Smooth muscle cell (in vitro differentiated cells): ENCODE measurements at regions not wholly inside any gene's neighbourhood (a gene's known extent, or its start where the extent isn't known, plus 50 kb on each side); places are given as distances from the start of the nearest gene placed in this dataset.

Source experiments
- DNase-seq: peaks from one replicate; lab custom pipeline; 2025; ENCODE audit not compliant: unreplicated experiment; lab: John Stamatoyannopoulos, UW
- H2AFZ ChIP-seq: fragments of 200-600 bp; sonication (generic); 2 replicates; pipeline ENCODE4 v1.6.0; 2016; ENCODE audit warnings: antibody characterized with exemption, low read depth, mild to moderate bottlenecking
- H3F3A ChIP-seq: fragments of 200-600 bp; sonication (generic); 2 replicates; pipeline ENCODE4 v1.6.0; 2017; ENCODE audit warnings: antibody characterized with exemption, low read depth
- H3K27ac ChIP-seq: fragments of 200-600 bp; sonication (generic); 2 replicates; pipeline ENCODE4 v1.5.1; 2016; ENCODE audit warnings: low read depth, mild to moderate bottlenecking
- H3K27me3 ChIP-seq: fragments of 200-600 bp; sonication (generic); 2 replicates; pipeline ENCODE4 v1.6.1; 2016; ENCODE audit warnings: low read depth, mild to moderate bottlenecking
- H3K36me3 ChIP-seq: fragments of 200-600 bp; sonication (generic); 2 replicates; pipeline ENCODE4 v1.5.1; 2016; ENCODE audit warnings: low read depth
- H3K4me1 ChIP-seq: fragments of 200-600 bp; sonication (generic); 2 replicates; pipeline ENCODE4 v1.5.1; 2016; ENCODE audit warnings: low read depth
- H3K4me2 ChIP-seq: fragments of 200-600 bp; sonication (generic); 2 replicates; pipeline ENCODE4 v1.6.0; 2016; ENCODE audit warnings: mild to moderate bottlenecking
- H3K4me3 ChIP-seq: fragments of 200-600 bp; sonication (generic); 2 replicates; pipeline ENCODE4 v1.5.1; 2016; ENCODE audit warnings: mild to moderate bottlenecking
- H3K79me2 ChIP-seq: fragments of 200-600 bp; sonication (generic); 2 replicates; pipeline ENCODE4 v1.6.0; 2016; ENCODE audit warnings: low read depth, mild to moderate bottlenecking
- H3K9ac ChIP-seq: fragments of 200-600 bp; sonication (generic); 2 replicates; pipeline ENCODE4 v1.6.0; 2016; ENCODE audit warnings: low read depth
- H3K9me3 ChIP-seq: fragments of 200-600 bp; sonication (generic); replicated peaks from 2 replicates; pipeline ENCODE4 v1.5.1; 2016; ENCODE audit warnings: low read depth
- H4K20me1 ChIP-seq: fragments of 200-600 bp; sonication (generic); 2 replicates; pipeline ENCODE4 v1.6.0; 2016; ENCODE audit warnings: low read depth
- WGBS: methylation state at CpG from one replicate; pipeline ENCODE4 v1.1.7; 2016; ENCODE audit warnings: low lambda C conversion rate; 5-methylcytosine and 5-hydroxymethylcytosine counted together
- TF ChIP-seq, protein P1 (sequence below): fragments of 200-600 bp; sonication (generic); IDR thresholded peaks from 2 replicates; pipeline ENCODE4 v1.5.1; 2017; ENCODE audit warnings: borderline replicate concordance, mild to moderate bottlenecking, antibody characterized with exemption; ENCODE audit not compliant: insufficient read depth, poor library complexity, severe bottlenecking

DNA sequence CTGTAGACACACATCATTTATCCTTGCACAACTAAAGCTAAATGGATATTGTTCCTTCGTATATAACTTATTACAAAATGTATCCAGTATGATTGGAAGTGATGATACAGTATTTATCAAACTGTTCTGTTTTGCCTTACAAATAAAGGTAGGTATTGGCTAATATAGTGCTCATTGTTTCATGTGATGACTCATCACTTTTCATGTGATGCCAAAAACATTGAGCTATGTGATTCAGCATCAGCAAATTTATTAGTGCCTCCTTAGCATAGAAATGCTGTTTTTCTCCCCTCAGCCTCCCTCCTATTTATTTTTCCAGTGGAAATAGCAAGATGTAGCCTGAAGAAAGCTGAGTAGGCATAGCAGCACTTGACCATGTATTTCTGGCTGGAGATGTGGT is 228.6 kb upstream of the LYPLAL1 start:
- H3K27me3 ChIP-seq: no peaks in the 10 kb centered on the region
- no peaks in the 10 kb centered on the region for H3K9me3 ChIP-seq
- DNase-seq: no peak
- no peaks in the 10 kb centered on the region for H4K20me1 ChIP-seq
- no peak overlapping the region for H3K9ac ChIP-seq
- H3K4me2 ChIP-seq: no peak overlapping the region
- no peak overlapping the region for H3K4me3 ChIP-seq
- no peaks in the 10 kb centered on the region for H3F3A ChIP-seq
- H3K4me1 ChIP-seq: peaks cover 6% of the 10 kb centered on the region
- H3K27ac ChIP-seq: no peak overlapping the region
- H2AFZ ChIP-seq: no peak overlapping the region
- no peaks in the 10 kb centered on the region for H3K36me3 ChIP-seq
- TF ChIP-seq, protein P1, sequence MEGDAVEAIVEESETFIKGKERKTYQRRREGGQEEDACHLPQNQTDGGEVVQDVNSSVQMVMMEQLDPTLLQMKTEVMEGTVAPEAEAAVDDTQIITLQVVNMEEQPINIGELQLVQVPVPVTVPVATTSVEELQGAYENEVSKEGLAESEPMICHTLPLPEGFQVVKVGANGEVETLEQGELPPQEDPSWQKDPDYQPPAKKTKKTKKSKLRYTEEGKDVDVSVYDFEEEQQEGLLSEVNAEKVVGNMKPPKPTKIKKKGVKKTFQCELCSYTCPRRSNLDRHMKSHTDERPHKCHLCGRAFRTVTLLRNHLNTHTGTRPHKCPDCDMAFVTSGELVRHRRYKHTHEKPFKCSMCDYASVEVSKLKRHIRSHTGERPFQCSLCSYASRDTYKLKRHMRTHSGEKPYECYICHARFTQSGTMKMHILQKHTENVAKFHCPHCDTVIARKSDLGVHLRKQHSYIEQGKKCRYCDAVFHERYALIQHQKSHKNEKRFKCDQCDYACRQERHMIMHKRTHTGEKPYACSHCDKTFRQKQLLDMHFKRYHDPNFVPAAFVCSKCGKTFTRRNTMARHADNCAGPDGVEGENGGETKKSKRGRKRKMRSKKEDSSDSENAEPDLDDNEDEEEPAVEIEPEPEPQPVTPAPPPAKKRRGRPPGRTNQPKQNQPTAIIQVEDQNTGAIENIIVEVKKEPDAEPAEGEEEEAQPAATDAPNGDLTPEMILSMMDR: no peak
- WGBS: 87% methylated on average over 1 of the region's 1 CpG
- H3K79me2 ChIP-seq: no peaks in the 10 kb centered on the region

DNA sequence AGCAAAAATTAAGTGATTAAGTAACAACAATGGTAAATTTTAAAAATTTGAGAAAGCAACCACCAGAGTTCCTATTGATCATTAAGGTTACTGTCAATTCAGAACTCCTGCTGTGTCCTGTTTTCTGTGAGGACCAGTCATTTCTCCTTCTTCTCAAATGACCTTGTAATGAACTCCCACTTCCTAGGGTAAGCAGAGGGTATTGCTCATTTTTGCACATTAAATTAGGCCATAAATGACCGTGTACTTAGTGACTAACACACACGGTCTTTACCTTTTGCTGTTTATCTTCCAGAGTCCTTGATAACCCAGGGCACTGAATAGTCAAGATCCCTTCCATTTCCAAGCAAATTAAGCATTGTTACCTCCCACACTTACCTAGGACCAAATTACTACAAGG is 227.5 kb upstream of the LYPLAL1 start:
- Histone ChIP-seq H3K9me3 (no peaks in the 10 kb centered on the region), H3K27ac (no peak overlapping the region), H4K20me1 (no peaks in the 10 kb centered on the region), H3F3A (no peaks in the 10 kb centered on the region), H3K4me3 (no peak overlapping the region), H3K4me2 (no peak overlapping the region), H3K4me1 (peaks cover 6% of the 10 kb centered on the region), H3K79me2 (no peaks in the 10 kb centered on the region), H2AFZ (no peak overlapping the region), H3K27me3 (no peaks in the 10 kb centered on the region), H3K9ac (no peak overlapping the region), H3K36me3 (no peaks in the 10 kb centered on the region)
- TF ChIP-seq, protein P1: no peak
- DNase-seq: no peak
- 63% methylated on average over 2 of the region's 2 CpGs for WGBS

DNA sequence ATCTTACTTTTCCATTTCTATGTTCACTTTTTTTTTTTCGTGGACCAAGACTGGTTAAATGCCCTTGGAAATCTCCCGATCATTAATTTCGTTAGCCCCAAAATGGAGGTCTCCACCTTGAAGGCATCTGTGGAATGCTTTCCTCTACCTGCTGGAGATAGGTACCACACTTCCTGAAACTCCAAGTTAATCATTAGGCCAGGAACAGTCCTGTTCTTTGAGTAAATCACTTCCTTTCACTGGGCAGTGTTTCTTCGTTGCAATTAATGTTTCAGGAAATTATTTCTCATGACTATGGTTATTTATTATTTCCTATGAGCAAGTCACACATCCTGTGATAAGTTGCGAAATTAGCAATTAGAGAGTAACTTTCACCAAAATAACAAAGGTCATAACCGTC is 225.2 kb upstream of the LYPLAL1 start:
- 93% methylated on average over 6 of the region's 6 CpGs for WGBS
- no peaks in the 10 kb centered on the region for H3K9me3 ChIP-seq
- H4K20me1 ChIP-seq: no peaks in the 10 kb centered on the region
- H3K4me2 ChIP-seq: no peak overlapping the region
- no peaks in the 10 kb centered on the region for H3K79me2 ChIP-seq
- no peaks in the 10 kb centered on the region for H3K27me3 ChIP-seq
- no peak for DNase-seq
- H2AFZ ChIP-seq: no peak overlapping the region
- peaks cover 6% of the 10 kb centered on the region for H3K4me1 ChIP-seq
- H3K4me3 ChIP-seq: no peak overlapping the region
- TF ChIP-seq, protein P1: no peak
- no peaks in the 10 kb centered on the region for H3F3A ChIP-seq
- no peak overlapping the region for H3K9ac ChIP-seq
- H3K27ac ChIP-seq: no peak overlapping the region
- H3K36me3 ChIP-seq: no peaks in the 10 kb centered on the region

- H3K79me2 ChIP-seq: no peaks in the 10 kb centered on the region
- no peak for DNase-seq
- H3K27me3 ChIP-seq: no peaks in the 10 kb centered on the region
- 96% methylated on average over 1 of the region's 1 CpG for WGBS
- no peaks in the 10 kb centered on the region for H3F3A ChIP-seq
- H2AFZ ChIP-seq: no peak overlapping the region
- no peaks in the 10 kb centered on the region for H3K9me3 ChIP-seq
- no peaks in the 10 kb centered on the region for H3K36me3 ChIP-seq
- H3K4me2 ChIP-seq: no peak overlapping the region
- TF ChIP-seq, protein P1: no peak
- H3K4me3 ChIP-seq: no peak overlapping the region
- H4K20me1 ChIP-seq: no peaks in the 10 kb centered on the region
- H3K9ac ChIP-seq: no peak overlapping the region
- no peak overlapping the region for H3K27ac ChIP-seq
- H3K4me1 ChIP-seq: peaks cover 3% of the 10 kb centered on the region
These were observed 220.3 kb upstream of the LYPLAL1 start for GRCh38 chr1:218953386-218953785.
